Activated B cell treated with CpG ODN at 0.5 μM for 24 hours (primary cell): ENCODE measurements at regions not wholly inside any gene's neighbourhood (a gene's known extent, or its start where the extent isn't known, plus 50 kb on each side); places are given as distances from the start of the nearest gene placed in this dataset.
"Not testable (repeated sequence)": the region's sequence is repeated elsewhere in the genome, so short reads cannot be mapped to it uniquely, and the experiment has no call there.

Experiments used
- ATAC-seq: fragments of 200-7000 bp; cut with Tn5 transposase; one replicate; pipeline ENCODE4 v1.10.0; 2021; ENCODE audit warnings: low read depth, mild to moderate bottlenecking, moderate library complexity
- CTCF ChIA-PET: fragments of 350-600 bp; sonication (Branson Sonifier 250); formaldehyde crosslinking; loops from one replicate; lab custom pipeline; 2021; ENCODE audit warnings: antibody characterized with exemption; lab: Charles Lee
- POLR2A ChIA-PET: fragments of 350-600 bp; sonication (Branson Sonifier 250); formaldehyde crosslinking; loops from one replicate; lab custom pipeline; 2021; ENCODE audit warnings: antibody characterized with exemption; lab: Charles Lee
- DNase-seq: peaks from one replicate; pipeline ENCODE4 v3.0.0; 2022
- H3K27ac Mint-ChIP-seq: one replicate; pipeline ENCODE4 v1.8.0; 2020; ENCODE audit warnings: mixed read lengths
- H3K27me3 Mint-ChIP-seq: one replicate; pipeline ENCODE4 v1.8.0; 2021; ENCODE audit warnings: mixed read lengths
- H3K36me3 Mint-ChIP-seq: one replicate; pipeline ENCODE4 v1.8.0; 2021; ENCODE audit warnings: low read depth, mixed read lengths
- H3K4me1 Mint-ChIP-seq: one replicate; pipeline ENCODE4 v1.8.0; 2021; ENCODE audit warnings: mixed read lengths
- H3K4me3 Mint-ChIP-seq: one replicate; pipeline ENCODE4 v1.8.0; 2020; ENCODE audit warnings: mild to moderate bottlenecking, mixed read lengths
- H3K9me3 Mint-ChIP-seq: one replicate; pipeline ENCODE4 v1.8.0; 2020; ENCODE audit warnings: mixed read lengths
- intact Hi-C: fragments of 100-400 bp; cut with micrococcal nuclease; formaldehyde crosslinking; loops from one replicate; pipeline ENCODE4 v1.15.1; 2024
- TF ChIP-seq, protein P1 (sequence below): fragments of 200-600 bp; IDR thresholded peaks from one replicate; pipeline ENCODE4 v1.8.0; 2022; ENCODE audit warnings: antibody characterized with exemption, mild to moderate bottlenecking

DNA sequence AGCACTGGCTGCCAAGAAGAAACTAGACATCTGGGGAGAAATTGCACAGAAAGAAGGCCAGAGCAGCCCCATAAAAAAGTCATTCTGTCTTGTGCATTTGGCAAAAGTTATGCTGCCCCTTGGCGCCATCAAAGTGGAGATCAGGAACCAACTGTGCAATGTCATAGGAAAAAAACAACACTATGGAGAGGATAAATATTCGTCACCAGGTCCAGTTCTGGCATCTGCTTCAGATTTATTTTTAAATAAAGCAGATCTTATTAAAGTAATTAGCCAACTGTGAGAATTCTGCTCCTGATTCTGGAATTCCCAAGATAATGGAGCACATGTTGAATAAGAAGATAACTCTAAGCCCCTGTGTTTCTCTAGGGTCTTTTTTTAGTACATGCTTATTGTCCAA lies 500.0 kb upstream of the IL12A start:
- TF ChIP-seq, protein P1, sequence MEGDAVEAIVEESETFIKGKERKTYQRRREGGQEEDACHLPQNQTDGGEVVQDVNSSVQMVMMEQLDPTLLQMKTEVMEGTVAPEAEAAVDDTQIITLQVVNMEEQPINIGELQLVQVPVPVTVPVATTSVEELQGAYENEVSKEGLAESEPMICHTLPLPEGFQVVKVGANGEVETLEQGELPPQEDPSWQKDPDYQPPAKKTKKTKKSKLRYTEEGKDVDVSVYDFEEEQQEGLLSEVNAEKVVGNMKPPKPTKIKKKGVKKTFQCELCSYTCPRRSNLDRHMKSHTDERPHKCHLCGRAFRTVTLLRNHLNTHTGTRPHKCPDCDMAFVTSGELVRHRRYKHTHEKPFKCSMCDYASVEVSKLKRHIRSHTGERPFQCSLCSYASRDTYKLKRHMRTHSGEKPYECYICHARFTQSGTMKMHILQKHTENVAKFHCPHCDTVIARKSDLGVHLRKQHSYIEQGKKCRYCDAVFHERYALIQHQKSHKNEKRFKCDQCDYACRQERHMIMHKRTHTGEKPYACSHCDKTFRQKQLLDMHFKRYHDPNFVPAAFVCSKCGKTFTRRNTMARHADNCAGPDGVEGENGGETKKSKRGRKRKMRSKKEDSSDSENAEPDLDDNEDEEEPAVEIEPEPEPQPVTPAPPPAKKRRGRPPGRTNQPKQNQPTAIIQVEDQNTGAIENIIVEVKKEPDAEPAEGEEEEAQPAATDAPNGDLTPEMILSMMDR = no peak
- Mint-ChIP-seq H3K27me3 (peaks cover 4% of the 10 kb centered on the region), H3K36me3 (no peaks in the 10 kb centered on the region), H3K4me3 (no peak overlapping the region), H3K27ac (no peak overlapping the region), H3K4me1 (no peaks in the 10 kb centered on the region), H3K9me3 (peaks cover 4% of the 10 kb centered on the region)
- DNase-seq (no peak), ATAC-seq (no peak)
- intact Hi-C loops = no loop called here
- CTCF ChIA-PET = no interaction called here
- POLR2A ChIA-PET = no interaction called here

DNA sequence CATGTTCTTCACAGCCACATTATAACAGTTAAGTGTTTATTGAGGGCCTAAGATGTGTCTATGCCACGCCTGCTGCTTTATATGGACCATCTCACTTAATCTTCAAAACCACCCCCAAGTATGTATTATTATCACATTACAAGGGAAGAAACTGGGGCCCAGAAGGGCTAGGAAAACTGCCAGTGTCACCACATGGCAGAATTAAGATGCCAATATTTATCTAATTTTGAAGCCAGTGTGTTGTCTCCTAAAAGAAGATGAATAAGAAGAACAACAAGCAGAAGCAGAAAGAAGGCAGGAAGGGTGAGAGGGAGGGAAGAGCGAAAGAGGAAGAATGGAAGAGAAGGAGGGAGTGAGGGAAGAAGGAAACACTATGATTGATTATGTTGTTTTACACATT lies 491.3 kb upstream of the IL12A start:
- ChIA-PET POLR2A (no interaction called here), CTCF (no interaction called here)
- Mint-ChIP-seq H3K27me3 (no peaks in the 10 kb centered on the region), H3K4me3 (no peak overlapping the region), H3K9me3 (peaks cover 2% of the 10 kb centered on the region), H3K36me3 (no peaks in the 10 kb centered on the region), H3K27ac (no peak overlapping the region), H3K4me1 (no peaks in the 10 kb centered on the region)
- DNase-seq = no peak
- intact Hi-C loops = no loop called here
- TF ChIP-seq, protein P1 = no peak
- no peak for ATAC-seq

DNA sequence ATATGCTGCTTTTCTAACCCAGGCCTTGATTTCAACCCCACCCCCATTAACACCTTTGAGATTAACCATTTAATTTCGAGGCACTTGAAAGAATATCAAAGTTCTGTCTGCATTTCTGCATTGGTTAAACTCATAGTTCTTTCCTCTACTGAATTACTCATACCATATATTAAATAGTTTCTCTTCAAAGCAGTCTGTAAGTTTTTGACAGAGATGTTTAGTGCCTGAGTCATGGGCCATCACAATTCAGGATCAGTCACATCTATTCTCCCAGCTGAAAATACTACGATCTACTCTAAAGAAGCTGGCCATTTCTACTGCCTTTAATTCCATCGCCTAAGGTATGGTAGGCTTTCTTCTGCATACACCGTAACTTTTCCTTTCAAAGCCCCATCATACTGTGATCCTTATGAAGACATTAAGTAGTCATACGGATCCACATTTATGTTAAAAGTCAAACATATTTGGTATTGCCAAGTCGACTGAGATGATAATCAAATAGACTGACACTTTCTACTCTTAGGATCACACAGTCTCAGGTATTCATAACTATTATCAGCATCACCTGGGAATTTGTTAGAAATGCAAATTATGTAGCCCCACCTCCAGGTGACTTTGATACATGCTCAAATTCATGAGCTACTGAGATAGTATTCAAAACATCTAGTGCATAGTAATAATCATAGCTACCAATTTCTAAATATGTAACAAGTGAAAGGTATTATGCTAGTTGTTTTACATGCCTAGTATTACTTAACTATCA lies 489.4 kb upstream of the IL12A start:
- intact Hi-C loops = no loop called here
- no peak overlapping the region for H3K4me3 Mint-ChIP-seq
- TF ChIP-seq, protein P1 = no peak
- no peaks in the 10 kb centered on the region for H3K36me3 Mint-ChIP-seq
- H3K9me3 Mint-ChIP-seq = peaks cover 2% of the 10 kb centered on the region
- H3K27ac Mint-ChIP-seq = no peak overlapping the region
- ATAC-seq = no peak
- no peak for DNase-seq
- ChIA-PET POLR2A (no interaction called here), CTCF (no interaction called here)
- no peaks in the 10 kb centered on the region for H3K27me3 Mint-ChIP-seq
- H3K4me1 Mint-ChIP-seq = no peaks in the 10 kb centered on the region

DNA sequence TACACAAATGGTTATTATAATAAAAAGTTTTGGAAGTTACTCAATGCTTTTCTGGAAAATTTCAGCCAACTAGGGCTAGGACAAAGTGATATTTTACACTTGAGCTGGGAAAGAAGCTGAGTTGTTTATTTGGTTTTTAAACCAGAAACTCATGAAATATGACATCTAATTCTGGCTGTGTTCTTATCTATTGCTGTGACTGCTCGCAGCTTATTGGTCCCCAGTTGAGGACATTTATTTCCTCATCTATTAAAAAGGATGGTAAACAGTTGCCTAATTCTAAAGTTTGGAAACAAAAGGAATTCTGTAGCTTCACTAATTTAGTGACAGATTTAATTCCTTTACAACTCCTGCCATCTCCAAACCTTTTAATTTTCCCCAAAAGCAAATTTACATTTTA lies 487.6 kb upstream of the IL12A start:
- intact Hi-C loops = no loop called here

DNA sequence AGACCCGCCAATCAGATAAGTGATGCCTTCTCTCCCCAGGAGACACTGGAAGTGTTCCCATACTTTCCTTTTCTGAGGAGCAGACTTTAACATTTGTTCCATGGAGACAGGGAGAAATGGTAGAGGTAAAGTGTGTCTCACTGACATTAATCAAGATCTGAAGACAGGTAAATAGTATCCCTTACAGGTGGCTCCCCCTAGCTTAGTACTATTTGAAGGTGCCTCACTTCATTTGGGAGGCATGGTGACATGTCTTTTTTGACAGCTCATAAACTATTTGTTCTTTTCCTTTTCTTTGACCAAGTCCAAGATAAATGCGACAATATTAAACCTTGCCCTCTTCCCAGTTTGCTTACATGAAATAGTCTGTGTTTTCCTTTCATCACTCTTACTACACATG lies 485.6 kb upstream of the IL12A start:
- H3K27ac Mint-ChIP-seq = no peak overlapping the region
- H3K36me3 Mint-ChIP-seq = no peaks in the 10 kb centered on the region
- ChIA-PET CTCF (no interaction called here), POLR2A (no interaction called here)
- H3K4me1 Mint-ChIP-seq = no peaks in the 10 kb centered on the region
- no peak for DNase-seq
- no peaks in the 10 kb centered on the region for H3K9me3 Mint-ChIP-seq
- ATAC-seq = no peak
- H3K4me3 Mint-ChIP-seq = no peak overlapping the region
- TF ChIP-seq, protein P1 = no peak
- intact Hi-C loops = no loop called here
- no peaks in the 10 kb centered on the region for H3K27me3 Mint-ChIP-seq

More for the DNA sequence above, 487.6 kb upstream of the IL12A start:
- no peak for DNase-seq
- Mint-ChIP-seq H3K27ac (no peak overlapping the region), H3K9me3 (no peaks in the 10 kb centered on the region), H3K4me3 (no peak overlapping the region), H3K27me3 (no peaks in the 10 kb centered on the region), H3K4me1 (no peaks in the 10 kb centered on the region), H3K36me3 (no peaks in the 10 kb centered on the region)
- ChIA-PET CTCF (no interaction called here), POLR2A (no interaction called here)
- ATAC-seq = no peak
- TF ChIP-seq, protein P1 = no peak

DNA sequence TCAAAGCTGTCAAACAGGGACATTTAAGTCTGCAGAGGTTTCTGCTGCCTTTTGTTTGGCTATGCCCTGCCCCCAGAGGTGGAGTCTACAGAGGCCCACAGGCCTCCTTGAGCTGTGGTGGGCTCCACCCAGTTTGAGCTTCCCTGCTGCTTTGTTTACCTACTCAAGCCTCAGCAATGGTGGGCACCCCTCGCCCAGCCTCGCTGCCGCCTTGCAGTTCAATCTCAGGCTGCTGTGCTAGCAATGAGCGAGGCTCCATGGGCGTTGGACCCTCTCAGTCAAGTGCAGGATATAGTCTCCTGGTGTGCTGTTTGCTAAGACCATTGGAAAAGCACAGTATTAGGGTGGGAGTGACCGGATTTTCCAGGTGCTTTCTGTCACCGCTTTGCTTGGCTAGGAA lies 477.6 kb upstream of the IL12A start:
- H3K27ac Mint-ChIP-seq, H3K4me3 Mint-ChIP-seq, POLR2A ChIA-PET, H3K9me3 Mint-ChIP-seq, DNase-seq, H3K27me3 Mint-ChIP-seq, H3K4me1 Mint-ChIP-seq, intact Hi-C loops, CTCF ChIA-PET, H3K36me3 Mint-ChIP-seq, ATAC-seq: not testable (repeated sequence)
